PC-9 (cell line): ENCODE measurements at regions not wholly inside any gene's neighbourhood (a gene's known extent, or its start where the extent isn't known, plus 50 kb on each side); places are given as distances from the start of the nearest gene placed in this dataset.

Experiments
- CTCF ChIP-seq: fragments of 200-600 bp; sonication (generic); conservative IDR thresholded peaks from 2 replicates; pipeline ENCODE4 v1.6.1; 2017; ENCODE audit warnings: mixed run types, antibody characterized with exemption, mild to moderate bottlenecking, moderate library complexity
- EZH2 ChIP-seq: fragments of 200-600 bp; sonication (generic); IDR thresholded peaks from 2 replicates; pipeline ENCODE4 v1.8.0; 2017; ENCODE audit warnings: antibody characterized with exemption, low read depth

- no peak for TF ChIP-seq CTCF
- TF ChIP-seq EZH2: no peak
Observed at GRCh38 chr1:54477153-54477561, 70.9 kb upstream of the ACOT11 start.
